HG02623 (cell line): ENCODE measurements at regions not wholly inside any gene's neighbourhood (a gene's known extent, or its start where the extent isn't known, plus 50 kb on each side); places are given as distances from the start of the nearest gene placed in this dataset.
"Not testable (repeated sequence)": the region's sequence is repeated elsewhere in the genome, so short reads cannot be mapped to it uniquely, and the experiment has no call there.

Experiments used
- ATAC-seq: cut with Tn5 transposase; IDR thresholded peaks from one replicate; pipeline ENCODE4 v1.9.1; 2021; ENCODE audit warnings: moderate library complexity; ENCODE audit not compliant: unreplicated experiment

- ATAC-seq = no peak
Measured at GRCh38 chr3:166265153-166265552, 427.9 kb upstream of the BCHE start.

- no peak for ATAC-seq
Measured at GRCh38 chr3:166263460-166263859, 426.2 kb upstream of the BCHE start.

GRCh38 chr3:166258293-166258850 lies 421.1 kb upstream of the BCHE start:
- not testable (repeated sequence) for ATAC-seq

GRCh38 chr3:166257715-166258114 lies 420.5 kb upstream of the BCHE start:
- ATAC-seq = no peak

- ATAC-seq = no peak
Measured at GRCh38 chr3:166248784-166249183, 411.6 kb upstream of the BCHE start.

- ATAC-seq = no peak
Measured at GRCh38 chr3:166243511-166243910, 406.3 kb upstream of the BCHE start.

- no peak for ATAC-seq
Measured at GRCh38 chr3:166223120-166223519, 385.9 kb upstream of the BCHE start.

- ATAC-seq = no peak
Measured at GRCh38 chr3:166211451-166211850, 374.2 kb upstream of the BCHE start.

- no peak for ATAC-seq
Measured at GRCh38 chr3:166209701-166210100, 372.5 kb upstream of the BCHE start.

GRCh38 chr3:166205158-166205557 lies 367.9 kb upstream of the BCHE start:
- no peak for ATAC-seq

- no peak for ATAC-seq
Measured at GRCh38 chr3:166201476-166201875, 364.3 kb upstream of the BCHE start.

GRCh38 chr3:166199491-166199890 lies 362.3 kb upstream of the BCHE start:
- ATAC-seq = no peak

- no peak for ATAC-seq
Measured at GRCh38 chr3:166195808-166196207, 358.6 kb upstream of the BCHE start.

- ATAC-seq = no peak
Measured at GRCh38 chr3:166191411-166191810, 354.2 kb upstream of the BCHE start.

GRCh38 chr3:166190360-166190759 lies 353.1 kb upstream of the BCHE start:
- no peak for ATAC-seq

GRCh38 chr3:166187237-166187636 lies 350.0 kb upstream of the BCHE start:
- no peak for ATAC-seq

GRCh38 chr3:166186003-166186402 lies 348.8 kb upstream of the BCHE start:
- ATAC-seq = no peak

- no peak for ATAC-seq
Measured at GRCh38 chr3:166177130-166177529, 339.9 kb upstream of the BCHE start.

- no peak for ATAC-seq
Measured at GRCh38 chr3:166171695-166172094, 334.5 kb upstream of the BCHE start.

- ATAC-seq = no peak
Measured at GRCh38 chr3:166169681-166170080, 332.5 kb upstream of the BCHE start.

- ATAC-seq = no peak
Measured at GRCh38 chr3:166127969-166128368, 290.7 kb upstream of the BCHE start.

- ATAC-seq = no peak
Measured at GRCh38 chr3:166125179-166125578, 288.0 kb upstream of the BCHE start.

GRCh38 chr3:166123576-166123975 lies 286.4 kb upstream of the BCHE start:
- no peak for ATAC-seq

GRCh38 chr3:166123088-166123487 lies 285.9 kb upstream of the BCHE start:
- no peak for ATAC-seq
